ENCODE measurements at regions not wholly inside any gene's neighbourhood (a gene's known extent, or its start where the extent isn't known, plus 50 kb on each side); places are given as distances from the start of the nearest gene placed in this dataset.

- no peak for TF ChIP-seq CTCF (IDR thresholded peaks at IDR 0.05; ENCODE audit: insufficient read depth, low read depth, low read length, missing control alignments)
- no peak overlapping the region for H3K4me3 ChIP-seq (ENCODE audit: low read length)
- no peak for DNase-seq (ENCODE audit: low read depth)
Observed at GRCh38 chr5:25646421-25647341, 1001.9 kb upstream of the CDH10 start.

- TF ChIP-seq CTCF (IDR thresholded peaks at IDR 0.05; ENCODE audit: insufficient read depth, low read depth, low read length, missing control alignments) = no peak
- H3K4me3 ChIP-seq (ENCODE audit: low read length) = no peak overlapping the region
- DNase-seq (ENCODE audit: low read depth) = no peak
Observed at GRCh38 chr5:25641124-25641523, 996.3 kb upstream of the CDH10 start.

- DNase-seq (ENCODE audit: low read depth) = no peak
- TF ChIP-seq CTCF (IDR thresholded peaks at IDR 0.05; ENCODE audit: insufficient read depth, low read depth, low read length, missing control alignments) = no peak
Observed at GRCh38 chr5:25619273-25619672, 974.5 kb upstream of the CDH10 start.

GRCh38 chr5:25618821-25619220, 974.0 kb upstream of the CDH10 start:
- no peak overlapping the region for H3K4me3 ChIP-seq (ENCODE audit: low read length)
- TF ChIP-seq CTCF (IDR thresholded peaks at IDR 0.05; ENCODE audit: insufficient read depth, low read depth, low read length, missing control alignments) = no peak
- DNase-seq (ENCODE audit: low read depth) = no peak

More at GRCh38 chr5:25619273-25619672, 974.5 kb upstream of the CDH10 start:
- H3K4me3 ChIP-seq (ENCODE audit: low read length) = no peak overlapping the region

GRCh38 chr5:25614466-25614865, 969.7 kb upstream of the CDH10 start:
- TF ChIP-seq CTCF (IDR thresholded peaks at IDR 0.05; ENCODE audit: insufficient read depth, low read depth, low read length, missing control alignments) = no peak
- no peak for DNase-seq (ENCODE audit: low read depth)
- H3K4me3 ChIP-seq (ENCODE audit: low read length) = no peak overlapping the region

GRCh38 chr5:25604681-25605080, 959.9 kb upstream of the CDH10 start:
- H3K4me3 ChIP-seq (ENCODE audit: low read length) = no peak overlapping the region
- TF ChIP-seq CTCF (IDR thresholded peaks at IDR 0.05; ENCODE audit: insufficient read depth, low read depth, low read length, missing control alignments) = no peak
- DNase-seq (ENCODE audit: low read depth) = no peak

GRCh38 chr5:25579111-25579510, 934.3 kb upstream of the CDH10 start:
- H3K4me3 ChIP-seq (ENCODE audit: low read length) = no peak overlapping the region
- no peak for DNase-seq (ENCODE audit: low read depth)
- TF ChIP-seq CTCF (IDR thresholded peaks at IDR 0.05; ENCODE audit: insufficient read depth, low read depth, low read length, missing control alignments) = no peak
